IMR-90 (cell line): ENCODE measurements at regions not wholly inside any gene's neighbourhood (a gene's known extent, or its start where the extent isn't known, plus 50 kb on each side); places are given as distances from the start of the nearest gene placed in this dataset.

Experiments used
- ATAC-seq: fragments of 200-7000 bp; cut with Tn5 transposase; 2 replicates; pipeline ENCODE4 v1.9.1; 2020; ENCODE audit warnings: low read depth, mild to moderate bottlenecking, moderate library complexity
- BruUV-seq: library from RNA; stranded (reverse); fragments of 400-500 nt; replicated peaks from 2 replicates; lab custom pipeline; 2021; lab: Mats Ljungman, UMichigan
- CTCF ChIA-PET: fragments of 300-600 bp; formaldehyde crosslinking; extraction: SDS; loops from one replicate; lab custom pipeline; 2021; ENCODE audit warnings: antibody characterized with exemption; lab: Yijun Ruan, JAX
- POLR2A ChIA-PET: fragments of 300-600 bp; sonication (Branson Sonifier 250); formaldehyde crosslinking; loops from one replicate; lab custom pipeline; 2022; ENCODE audit warnings: antibody characterized with exemption; ENCODE audit not compliant: unreplicated experiment; lab: Charles Lee
- DNase-seq: peaks from one replicate; pipeline ENCODE4 v3.0.0; 2013
- H2AFZ ChIP-seq: replicated peaks from 2 replicates; pipeline ENCODE3; 2013; ENCODE audit warnings: low read length, mild to moderate bottlenecking; ENCODE audit not compliant: poor library complexity
- H2AK5ac ChIP-seq: 2 replicates; pipeline ENCODE4 v1.6.1; 2013; ENCODE audit warnings: low read depth, low read length, inconsistent platforms
- H2AK9ac ChIP-seq: replicated peaks from 2 replicates; pipeline ENCODE3; 2013; ENCODE audit warnings: mild to moderate bottlenecking, low read depth, low read length, moderate library complexity; ENCODE audit not compliant: poor library complexity
- H2BK120ac ChIP-seq: 2 replicates; pipeline ENCODE4 v1.6.1; 2013; ENCODE audit warnings: low read depth, low read length, inconsistent platforms
- H2BK15ac ChIP-seq: 3 replicates; pipeline ENCODE4 v1.6.1; 2013; ENCODE audit warnings: low read depth, low read length, inconsistent platforms
- H2BK20ac ChIP-seq: 2 replicates; pipeline ENCODE4 v1.6.1; 2013; ENCODE audit warnings: low read depth, mild to moderate bottlenecking, inconsistent platforms, low read length, moderate library complexity
- H2BK5ac ChIP-seq: 2 replicates; pipeline ENCODE4 v1.6.1; 2013; ENCODE audit warnings: mild to moderate bottlenecking, low read depth, low read length, inconsistent platforms; ENCODE audit not compliant: poor library complexity, severe bottlenecking
- H3K14ac ChIP-seq: replicated peaks from 2 replicates; pipeline ENCODE4 v1.6.1; 2013; ENCODE audit warnings: low read depth, low read length, inconsistent platforms
- H3K18ac ChIP-seq: 2 replicates; pipeline ENCODE4 v1.6.1; 2013; ENCODE audit warnings: low read depth, low read length, control low read depth
- H3K23ac ChIP-seq: 2 replicates; pipeline ENCODE4 v1.6.1; 2013; ENCODE audit warnings: low read depth, low read length, inconsistent platforms
- H3K27ac ChIP-seq: 2 replicates; pipeline ENCODE4 v1.5.1; 2013; ENCODE audit warnings: mild to moderate bottlenecking, control low read depth, low read length; ENCODE audit not compliant: insufficient read depth
- H3K27me3 ChIP-seq: 2 replicates; pipeline ENCODE4 v1.6.1; 2013; ENCODE audit warnings: low read length; ENCODE audit not compliant: control insufficient read depth, insufficient read depth
- H3K36me3 ChIP-seq: 2 replicates; pipeline ENCODE4 v1.6.1; 2013; ENCODE audit warnings: low read length, mixed read lengths; ENCODE audit not compliant: control insufficient read depth, insufficient read depth
- H3K4ac ChIP-seq: 2 replicates; pipeline ENCODE4 v1.6.1; 2013; ENCODE audit warnings: low read depth, low read length, inconsistent platforms
- H3K4me1 ChIP-seq: 2 replicates; pipeline ENCODE4 v1.6.1; 2013; ENCODE audit warnings: low read length, mixed read lengths; ENCODE audit not compliant: control insufficient read depth, insufficient read depth
- H3K4me2 ChIP-seq: 2 replicates; pipeline ENCODE4 v1.6.1; 2013; ENCODE audit warnings: low read depth, mild to moderate bottlenecking, control low read depth, low read length, moderate library complexity
- H3K4me3 ChIP-seq: 2 replicates; pipeline ENCODE4 v1.5.1; 2013; ENCODE audit warnings: low read depth, mild to moderate bottlenecking, control low read depth, low read length, moderate library complexity; ENCODE audit not compliant: insufficient read depth
- H3K56ac ChIP-seq: 2 replicates; pipeline ENCODE4 v1.6.1; 2013; ENCODE audit warnings: low read length, inconsistent platforms; ENCODE audit not compliant: insufficient read depth; ENCODE audit errors: extremely low read depth
- H3K79me1 ChIP-seq, 2 experiments: 2 replicates each; pipeline ENCODE4 v1.6.1; 2013; ENCODE audit warnings: low read length in 2 of 2, inconsistent platforms in 1 of 2, low read depth in 1 of 2
- H3K9ac ChIP-seq: 2 replicates; pipeline ENCODE4 v1.6.1; 2013; ENCODE audit warnings: low read depth, low read length, control low read depth
- H3K9me1 ChIP-seq: 2 replicates; pipeline ENCODE4 v1.6.1; 2013; ENCODE audit warnings: low read length, inconsistent platforms; ENCODE audit not compliant: insufficient read depth
- H3K9me3 ChIP-seq: 2 replicates; pipeline ENCODE4 v1.6.1; 2013; ENCODE audit warnings: low read length; ENCODE audit not compliant: control insufficient read depth, insufficient read depth
- H4K20me1 ChIP-seq: 2 replicates; pipeline ENCODE4 v1.6.1; 2013; ENCODE audit warnings: low read length, inconsistent platforms; ENCODE audit not compliant: insufficient read depth
- H4K5ac ChIP-seq: 2 replicates; pipeline ENCODE4 v1.6.1; 2013; ENCODE audit warnings: mild to moderate bottlenecking, low read depth, low read length, control low read depth
- H4K8ac ChIP-seq, 2 experiments: 2 replicates each; pipeline ENCODE4 v1.6.1; 2013; ENCODE audit warnings: low read depth in 2 of 2, low read length in 2 of 2, control low read depth in 1 of 2, inconsistent platforms in 1 of 2
- H4K91ac ChIP-seq: 2 replicates; pipeline ENCODE4 v1.6.1; 2013; ENCODE audit warnings: low read depth, low read length, inconsistent platforms; ENCODE audit not compliant: insufficient read depth
- BHLHE40 ChIP-seq: fragments of 150-350 bp; IDR thresholded peaks from 2 replicates; pipeline ENCODE4 v1.6.1; 2016; ENCODE audit warnings: mild to moderate bottlenecking, low read depth, low read length
- CEBPB ChIP-seq: IDR thresholded peaks from 2 replicates; pipeline ENCODE4 v1.6.1; 2012; ENCODE audit warnings: low read depth, low read length, improper control_type of control experiment
- CHD1 ChIP-seq: IDR thresholded peaks from 2 replicates; pipeline ENCODE4 v1.6.1; 2012; ENCODE audit warnings: low read depth, low read length, improper control_type of control experiment
- CTCF ChIP-seq: conservative IDR thresholded peaks from 2 replicates; pipeline ENCODE4 v1.5.1; 2012; ENCODE audit warnings: mild to moderate bottlenecking, low read depth, low read length, improper control_type of control experiment
- ELK1 ChIP-seq: fragments of 150-350 bp; IDR thresholded peaks from 2 replicates; pipeline ENCODE4 v1.6.1; 2016; ENCODE audit warnings: low read depth, mild to moderate bottlenecking, low read length, moderate library complexity, borderline replicate concordance
- FOS ChIP-seq: fragments of 150-350 bp; IDR thresholded peaks from 2 replicates; pipeline ENCODE4 v1.6.1; 2016; ENCODE audit warnings: low read depth, low read length
- MAFK ChIP-seq: IDR thresholded peaks from 2 replicates; pipeline ENCODE4 v1.6.1; 2012; ENCODE audit warnings: low read depth, low read length, improper control_type of control experiment
- MAZ ChIP-seq: IDR thresholded peaks from 2 replicates; pipeline ENCODE4 v1.6.1; 2012; ENCODE audit warnings: low read depth, mild to moderate bottlenecking, low read length, improper control_type of control experiment, moderate library complexity, borderline replicate concordance
- MXI1 ChIP-seq: IDR thresholded peaks from 2 replicates; pipeline ENCODE4 v1.6.1; 2012; ENCODE audit warnings: low read depth, mild to moderate bottlenecking, low read length, moderate library complexity, borderline replicate concordance
- NFE2L2 ChIP-seq: fragments of 150-350 bp; IDR thresholded peaks from 2 replicates; pipeline ENCODE4 v1.6.1; 2016; ENCODE audit warnings: low read depth, mild to moderate bottlenecking, low read length
- POLR2A ChIP-seq: IDR thresholded peaks from 2 replicates; pipeline ENCODE4 v1.6.1; 2012; ENCODE audit warnings: mild to moderate bottlenecking, low read depth, low read length
- RAD21 ChIP-seq: IDR thresholded peaks from 2 replicates; pipeline ENCODE4 v1.6.1; 2012; ENCODE audit warnings: low read length, improper control_type of control experiment
- RCOR1 ChIP-seq: IDR thresholded peaks from 2 replicates; pipeline ENCODE4 v1.6.1; 2012; ENCODE audit warnings: mild to moderate bottlenecking, low read length, improper control_type of control experiment; ENCODE audit not compliant: insufficient replicate concordance
- RFX5 ChIP-seq: IDR thresholded peaks from 2 replicates; pipeline ENCODE4 v1.8.0; 2012; ENCODE audit warnings: low read depth, mild to moderate bottlenecking, low read length, moderate library complexity
- SMC3 ChIP-seq: fragments of 150-350 bp; IDR thresholded peaks from 2 replicates; pipeline ENCODE4 v1.6.1; 2016; ENCODE audit warnings: low read depth, mild to moderate bottlenecking, antibody characterized with exemption, low read length, moderate library complexity
- USF2 ChIP-seq: fragments of 150-350 bp; IDR thresholded peaks from 2 replicates; pipeline ENCODE4 v1.6.1; 2017; ENCODE audit warnings: mild to moderate bottlenecking, antibody characterized with exemption, low read length, low read depth
- WGBS, 2 experiments: methylation state at CpG; one replicate each; pipeline versions ENCODE4 v1.1.5 to v1.1.7; 2013; ENCODE audit warnings: missing lambda C conversion rate in 2 of 2; ENCODE audit not compliant: insufficient read length in 1 of 2; ENCODE audit errors: extremely low coverage in 2 of 2; 5-methylcytosine and 5-hydroxymethylcytosine counted together
- dilution Hi-C: fragments of 300-500 bp; cut with HindIII; formaldehyde crosslinking; loops from one replicate; pipeline ENCODE4 v1.14.3; 2018; ENCODE audit warnings: low sequenced_read_pairs; ENCODE audit not compliant: unreplicated experiment
- in situ Hi-C: fragments of 300-500 bp; cut with MboI; formaldehyde crosslinking; loops from 3 replicates; pipeline ENCODE4 v1.14.3; 2019; ENCODE audit warnings: low sequenced_read_pairs, inconsistent platforms, mixed read lengths
- intact Hi-C: fragments of 100-400 bp; cut with micrococcal nuclease; formaldehyde crosslinking; loops from 2 replicates; pipeline ENCODE4 v1.10.0; 2022

- peaks cover 63% of the 10 kb centered on the region for H3K36me3 ChIP-seq
- H3K9me3 ChIP-seq = no peaks in the 10 kb centered on the region
- H3K18ac ChIP-seq = no peak overlapping the region
- DNase-seq (no peak), ATAC-seq (no peak)
- no peak overlapping the region for H4K5ac ChIP-seq
- H3K4me1 ChIP-seq = no peaks in the 10 kb centered on the region
- H3K9me1 ChIP-seq = peaks cover 7% of the 10 kb centered on the region; the same call in 1 of the 2 replicates
- no peak overlapping the region for H3K4me3 ChIP-seq
- H4K20me1 ChIP-seq = no peaks in the 10 kb centered on the region; the same call in 1 of the 2 replicates
- intact Hi-C loops (no loop called here), dilution Hi-C loops (no loop called here), in situ Hi-C loops (no loop called here)
- H3K23ac ChIP-seq = no peak overlapping the region
- BruUV-seq = no TSS peak
- H2AK9ac ChIP-seq = no peak overlapping the region
- no peak overlapping the region for H3K9ac ChIP-seq
- H3K4me2 ChIP-seq = no peak overlapping the region
- H2BK5ac ChIP-seq = no peak overlapping the region
- H2BK120ac ChIP-seq = no peak overlapping the region
- no peak overlapping the region for H3K56ac ChIP-seq
- H3K27ac ChIP-seq = no peak overlapping the region
- no peak overlapping the region for H2AFZ ChIP-seq
- no peak overlapping the region for H4K91ac ChIP-seq
- ChIA-PET CTCF (no interaction called here), POLR2A (no interaction called here)
- H3K14ac ChIP-seq = no peak overlapping the region
- no peak overlapping the region for H2BK20ac ChIP-seq
- TF ChIP-seq BHLHE40 (no peak), RAD21 (no peak), MAZ (no peak), CTCF (no peak), CHD1 (no peak), CEBPB (no peak), POLR2A (no peak), MXI1 (no peak), RFX5 (no peak), FOS (no peak), NFE2L2 (no peak), SMC3 (no peak), USF2 (no peak), RCOR1 (no peak), ELK1 (no peak), MAFK (no peak)
- H3K79me1 ChIP-seq = peaks cover 0 to 3% of the 10 kb centered on the region in 2 experiments; a peak in 1 of 4 replicates
- H3K27me3 ChIP-seq = no peaks in the 10 kb centered on the region
- no CpG with 5 or more reads among the region's 7 CpGs for WGBS, 2 experiments
- no peak overlapping the region for H3K4ac ChIP-seq
- no peak overlapping the region for H2BK15ac ChIP-seq
- no peak overlapping the region for H4K8ac ChIP-seq
- H2AK5ac ChIP-seq = no peak overlapping the region
Measured at GRCh38 chr20:3326779-3327521, 80.5 kb downstream of the DNAAF9 start.
